ENCODE measurements at regions not wholly inside any gene's neighbourhood (a gene's known extent, or its start where the extent isn't known, plus 50 kb on each side); places are given as distances from the start of the nearest gene placed in this dataset.
"Not testable (repeated sequence)": the region's sequence is repeated elsewhere in the genome, so short reads cannot be mapped to it uniquely, and the experiment has no call there.

- no peak for DNase-seq (ENCODE audit: low spot score)
Observed at GRCh38 chr1:185434721-185435120, 117.7 kb upstream of the IVNS1ABP start.

- DNase-seq (ENCODE audit: low spot score): no peak
Observed at GRCh38 chr1:185433667-185434066, 116.6 kb upstream of the IVNS1ABP start.

- DNase-seq (ENCODE audit: low spot score): no peak
Observed at GRCh38 chr1:185432948-185433347, 115.9 kb upstream of the IVNS1ABP start.

GRCh38 chr1:185431612-185432011 lies 114.6 kb upstream of the IVNS1ABP start:
- DNase-seq (ENCODE audit: low spot score): no peak

GRCh38 chr1:185429668-185430067 lies 112.6 kb upstream of the IVNS1ABP start:
- not testable (repeated sequence) for DNase-seq (ENCODE audit: low spot score)

GRCh38 chr1:185427776-185428175 lies 110.7 kb upstream of the IVNS1ABP start:
- DNase-seq (ENCODE audit: low spot score): no peak

- DNase-seq (ENCODE audit: low spot score): no peak
Observed at GRCh38 chr1:185427264-185427663, 110.2 kb upstream of the IVNS1ABP start.

DNA sequence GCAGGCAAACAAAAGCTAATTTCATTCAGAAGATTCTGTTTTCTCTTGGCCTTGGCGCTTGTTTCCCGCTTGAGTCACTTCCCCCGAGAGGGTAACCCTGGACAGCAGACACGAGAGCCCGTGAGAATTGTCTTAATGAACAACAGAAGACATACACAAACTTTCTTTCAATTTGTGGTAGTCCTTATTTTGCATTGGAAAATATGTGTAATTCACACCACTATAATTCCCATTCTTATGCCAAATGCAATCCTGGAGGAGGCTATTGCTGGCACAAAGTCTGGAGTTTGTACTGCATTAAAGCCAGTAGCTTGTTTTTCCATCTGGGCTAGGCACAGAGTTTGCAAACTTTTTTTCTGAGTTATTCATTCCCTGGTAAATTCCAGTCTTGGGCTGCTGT lies 109.8 kb upstream of the IVNS1ABP start:
- no peak for DNase-seq (ENCODE audit: low spot score)

GRCh38 chr1:185425163-185425562 lies 108.1 kb upstream of the IVNS1ABP start:
- DNase-seq (ENCODE audit: low spot score): no peak

DNA sequence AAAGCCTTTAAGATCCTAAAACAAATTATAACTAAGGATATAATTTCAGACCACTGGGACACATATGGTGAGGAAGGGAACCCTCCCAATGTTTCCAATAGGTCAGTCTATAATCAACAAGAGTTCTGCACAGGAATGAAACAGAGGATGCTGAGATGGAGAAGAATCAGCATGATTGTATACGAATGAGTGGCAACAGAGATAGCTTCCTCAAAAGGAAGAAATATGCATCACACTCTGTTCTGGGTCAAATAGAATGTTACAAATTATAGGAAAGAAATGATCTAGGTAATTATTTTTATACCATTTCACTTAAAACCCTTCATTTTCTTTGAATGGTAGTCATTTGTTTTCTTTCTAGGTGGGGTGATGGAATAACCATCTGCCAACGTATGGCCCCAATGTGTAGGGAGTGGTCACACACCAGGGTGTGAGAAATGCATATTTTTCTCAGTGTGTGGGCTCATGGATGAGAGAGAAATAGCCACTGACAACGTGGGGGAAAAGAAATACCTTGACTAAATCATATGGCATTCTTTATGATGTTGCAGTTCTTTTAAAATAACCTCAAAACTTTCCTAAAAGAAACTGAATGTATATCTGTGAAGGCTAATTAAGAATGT lies 104.6 kb upstream of the IVNS1ABP start:
- no peak for DNase-seq (ENCODE audit: low spot score)

GRCh38 chr1:185420588-185421081 lies 103.6 kb upstream of the IVNS1ABP start:
- DNase-seq (ENCODE audit: low spot score): no peak

- peak; percentile 61 for DNase-seq (ENCODE audit: low spot score)
Observed at GRCh38 chr1:185419718-185420117, 102.7 kb upstream of the IVNS1ABP start.

DNA sequence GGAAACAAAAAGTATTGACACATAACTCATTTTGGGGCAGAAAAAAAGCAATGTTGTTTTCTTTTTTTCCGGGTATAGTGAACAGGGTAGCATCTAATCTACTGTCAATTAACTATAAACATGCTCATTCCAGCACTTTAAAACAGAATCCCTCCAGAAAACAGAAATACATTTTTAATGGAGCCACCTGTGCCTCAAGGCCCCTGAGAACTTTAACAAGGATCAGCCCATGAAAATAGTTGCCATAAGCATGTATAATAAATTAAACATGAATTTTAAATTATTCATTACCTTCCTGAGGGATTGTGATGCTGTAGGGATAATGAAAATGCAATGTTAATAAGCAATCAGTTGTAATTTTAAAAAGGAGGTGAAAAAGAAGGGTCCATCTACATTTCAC lies 101.4 kb upstream of the IVNS1ABP start:
- DNase-seq (ENCODE audit: low spot score): no peak

GRCh38 chr1:185412385-185413087 lies 95.5 kb upstream of the IVNS1ABP start:
- DNase-seq (ENCODE audit: low spot score): no peak

DNA sequence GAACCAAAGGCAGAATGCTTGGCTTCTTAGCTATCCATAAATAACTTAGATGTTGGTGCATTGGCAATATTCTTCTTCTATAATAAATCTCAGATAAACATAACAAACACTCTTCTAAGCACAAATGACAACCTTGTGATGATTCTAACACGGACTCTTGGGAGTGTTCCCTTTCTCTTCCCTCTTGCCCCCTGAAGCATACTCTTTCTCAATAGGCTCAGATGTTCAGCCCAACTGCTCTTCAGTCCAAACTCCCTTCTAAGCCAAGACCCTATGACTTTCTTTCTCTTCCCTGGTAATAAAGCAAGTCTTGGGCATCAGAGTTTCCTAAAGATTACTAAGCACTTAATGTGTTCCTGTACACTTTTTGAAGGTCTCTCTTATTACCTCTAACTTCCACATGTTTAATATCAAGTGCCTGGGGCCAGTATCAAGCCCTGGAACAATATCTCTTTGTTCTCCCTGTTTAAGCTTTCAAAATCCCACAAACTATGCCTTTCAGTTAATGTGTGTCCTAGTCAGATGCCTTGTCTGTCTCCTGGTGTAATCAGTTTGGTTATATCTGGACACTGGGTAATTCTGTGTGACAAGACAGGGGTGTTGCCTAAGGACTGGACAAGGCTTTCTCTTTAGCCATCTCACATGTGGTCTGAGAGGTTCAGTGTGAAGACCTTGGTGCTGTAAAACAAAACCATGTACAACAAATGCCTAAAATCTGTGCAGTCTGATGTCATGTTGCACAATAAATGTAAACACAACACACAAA lies 92.9 kb upstream of the IVNS1ABP start:
- no peak for DNase-seq (ENCODE audit: low spot score)

DNA sequence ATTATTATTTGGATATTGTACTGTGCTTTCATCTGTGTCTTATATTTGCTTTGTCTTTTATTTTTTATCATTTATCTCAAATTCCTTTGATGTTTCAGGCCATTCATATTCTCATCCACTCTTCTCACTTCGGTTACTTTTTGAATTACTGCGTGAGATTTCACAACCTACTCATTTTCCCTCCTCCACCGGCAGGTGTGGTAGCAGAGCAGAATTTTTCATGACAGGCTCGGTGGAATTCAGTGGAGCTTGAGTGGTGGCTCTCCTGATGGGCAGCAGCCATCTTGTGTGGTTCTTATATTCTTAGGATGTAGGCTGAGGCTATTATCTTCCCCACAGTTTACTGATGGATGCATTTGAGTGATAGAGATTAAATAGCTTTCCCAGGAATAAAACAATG lies 92.3 kb upstream of the IVNS1ABP start:
- DNase-seq (ENCODE audit: low spot score): no peak

DNA sequence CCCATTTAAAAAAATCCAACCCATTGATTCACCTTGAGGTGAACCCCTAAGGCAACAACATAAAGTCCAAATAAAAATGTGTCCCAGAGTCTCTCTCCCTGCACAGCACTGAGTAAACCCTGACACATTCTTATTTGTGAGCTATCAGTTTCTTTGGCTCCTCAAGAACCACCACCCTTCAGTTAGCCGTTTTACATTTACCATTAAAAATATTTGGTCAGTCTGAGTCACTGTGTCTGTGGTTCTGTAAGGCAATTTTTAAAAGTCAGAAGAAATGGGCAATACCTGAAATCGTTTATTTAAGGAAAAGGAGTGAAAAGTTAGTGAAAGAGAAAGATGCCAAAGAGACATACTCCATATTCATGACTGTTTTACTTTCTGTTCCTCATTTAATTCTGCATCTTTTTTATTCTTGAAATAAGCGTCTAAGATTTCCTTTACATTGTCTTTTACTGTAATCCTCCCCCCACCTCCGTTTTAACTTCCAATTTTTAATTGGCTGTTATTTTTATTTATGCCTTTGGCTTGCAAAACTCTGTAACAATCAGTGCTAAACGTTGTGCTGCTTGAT lies 91.7 kb upstream of the IVNS1ABP start:
- no peak for DNase-seq (ENCODE audit: low spot score)

GRCh38 chr1:185406691-185407009 lies 89.6 kb upstream of the IVNS1ABP start:
- no peak for DNase-seq (ENCODE audit: low spot score)

- DNase-seq (ENCODE audit: low spot score): no peak
Observed at GRCh38 chr1:185406006-185406690, 89.1 kb upstream of the IVNS1ABP start.

DNA sequence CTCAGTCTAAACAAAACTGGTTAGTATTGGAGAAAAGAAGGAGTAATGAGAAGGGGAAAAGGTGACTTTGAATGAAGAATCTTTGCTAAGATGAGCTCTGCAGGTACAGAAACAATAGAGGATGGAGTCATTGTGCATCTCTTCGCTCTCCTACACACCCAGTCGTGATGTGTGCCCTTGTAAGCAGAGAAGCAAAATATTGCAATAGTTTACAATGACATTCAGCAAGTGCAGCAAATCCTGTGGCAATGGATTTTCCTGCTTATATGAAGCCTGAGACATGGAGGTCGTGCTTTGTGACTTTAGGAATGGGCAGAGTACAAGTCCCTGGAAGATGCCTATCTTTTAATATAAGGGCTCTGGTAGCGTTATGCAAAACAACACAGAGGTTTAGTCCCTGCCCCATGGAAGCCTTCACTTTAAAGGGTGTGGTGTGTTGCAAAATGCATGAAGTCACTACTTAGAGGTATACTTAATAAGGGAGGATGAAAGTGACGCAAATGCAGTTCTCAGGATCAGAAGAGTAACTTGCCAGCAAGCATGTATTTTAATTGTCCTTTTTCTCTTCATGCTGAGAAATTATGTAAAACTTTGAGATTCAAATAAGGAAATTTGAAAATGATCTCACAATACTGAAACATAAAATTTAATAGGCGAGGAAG lies 88.0 kb upstream of the IVNS1ABP start:
- no peak for DNase-seq (ENCODE audit: low spot score)

GRCh38 chr1:185404291-185404690 lies 87.2 kb upstream of the IVNS1ABP start:
- no peak for DNase-seq (ENCODE audit: low spot score)

DNA sequence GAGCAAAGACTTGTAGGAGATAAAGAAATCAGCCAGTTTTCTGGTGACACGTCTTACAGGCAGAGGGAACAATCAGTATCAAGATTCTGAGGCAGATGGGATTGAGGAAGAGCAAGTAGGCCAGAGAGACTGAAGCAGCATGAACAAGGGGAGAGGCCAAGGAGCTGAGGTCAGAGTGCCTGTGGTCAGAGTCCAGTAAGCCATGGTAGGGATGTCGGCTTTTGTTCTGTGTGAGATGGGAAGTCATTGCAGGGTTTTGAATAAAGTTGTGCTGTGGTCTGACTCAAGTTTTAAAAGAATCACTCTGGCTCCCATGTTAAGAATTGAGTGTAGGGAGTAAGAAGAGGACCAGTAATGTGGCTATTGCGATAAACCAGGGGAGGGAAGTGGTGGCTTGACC lies 85.9 kb upstream of the IVNS1ABP start:
- DNase-seq (ENCODE audit: low spot score): peak; percentile 14
